C4-2B (cell line): ENCODE measurements at regions not wholly inside any gene's neighbourhood (a gene's known extent, or its start where the extent isn't known, plus 50 kb on each side); places are given as distances from the start of the nearest gene placed in this dataset.
A peak's percentile ranks its signal among the peaks of the same experiment; 100 is the strongest.

Experiments used
- H3K27ac ChIP-seq: fragments of 450-650 bp; 2 replicates; pipeline ENCODE4 v1.5.1; 2017
- CTCF ChIP-seq: fragments of 450-650 bp; conservative IDR thresholded peaks from 2 replicates; pipeline ENCODE4 v1.5.1; 2017; ENCODE audit warnings: mild to moderate bottlenecking
- ZFX ChIP-seq: fragments of 450-650 bp; IDR thresholded peaks from 2 replicates; pipeline ENCODE4 v1.6.1; 2017

- H3K27ac ChIP-seq: no peak overlapping the region
- TF ChIP-seq CTCF (no peak), ZFX (no peak)
Observed at GRCh38 chr5:34409373-34409772, 246.8 kb upstream of the RAI14 start.

- no peak overlapping the region for H3K27ac ChIP-seq
Observed at GRCh38 chr5:34410411-34411139, 245.6 kb upstream of the RAI14 start.

GRCh38 chr5:34411470-34412346 is 244.4 kb upstream of the RAI14 start:
- H3K27ac ChIP-seq: no peak overlapping the region
- TF ChIP-seq CTCF (no peak), ZFX (no peak)

More at GRCh38 chr5:34410411-34411139, 245.6 kb upstream of the RAI14 start:
- TF ChIP-seq CTCF (no peak), ZFX (no peak)

- TF ChIP-seq CTCF: no peak
- no peak for TF ChIP-seq ZFX
- no peak overlapping the region for H3K27ac ChIP-seq
Observed at GRCh38 chr5:34412736-34413135, 243.4 kb upstream of the RAI14 start.

GRCh38 chr5:34415559-34416198 is 240.4 kb upstream of the RAI14 start:
- H3K27ac ChIP-seq: no peak overlapping the region

GRCh38 chr5:34416501-34417008 is 239.6 kb upstream of the RAI14 start:
- TF ChIP-seq ZFX (no peak), CTCF (no peak)
- no peak overlapping the region for H3K27ac ChIP-seq

More at GRCh38 chr5:34415559-34416198, 240.4 kb upstream of the RAI14 start:
- TF ChIP-seq CTCF (no peak), ZFX (no peak)

- H3K27ac ChIP-seq: 0 out of 2 replicates have a peak overlapping the region, but pooled peaks have one; percentile 13
Observed at GRCh38 chr5:34420191-34420590, 235.9 kb upstream of the RAI14 start.
